Mesenchymal stem cell (in vitro differentiated cells and primary cell): ENCODE measurements at regions not wholly inside any gene's neighbourhood (a gene's known extent, or its start where the extent isn't known, plus 50 kb on each side); places are given as distances from the start of the nearest gene placed in this dataset.
"Not testable (repeated sequence)": the region's sequence is repeated elsewhere in the genome, so short reads cannot be mapped to it uniquely, and the experiment has no call there.

ENCODE experiments used
- DNase-seq: peaks from one replicate; pipeline ENCODE4 v3.0.0-alpha.2; 2013
- H2AFZ ChIP-seq: one replicate; pipeline ENCODE4 v1.6.1; 2013; ENCODE audit warnings: low read depth, mild to moderate bottlenecking, control low read depth, inconsistent platforms, low read length, moderate library complexity
- H2AK5ac ChIP-seq: 2 replicates; pipeline ENCODE4 v1.6.1; 2013; ENCODE audit warnings: low read length, moderate library complexity, mild to moderate bottlenecking, inconsistent platforms; ENCODE audit not compliant: severe bottlenecking
- H2BK120ac ChIP-seq: one replicate; pipeline ENCODE4 v1.6.1; 2013; ENCODE audit warnings: low read depth, mild to moderate bottlenecking, inconsistent platforms, low read length, moderate library complexity
- H2BK12ac ChIP-seq, 2 experiments: one replicate each; pipeline ENCODE4 v1.6.1; 2013; ENCODE audit warnings: inconsistent platforms in 2 of 2, low read length in 2 of 2, mild to moderate bottlenecking in 2 of 2, moderate library complexity in 2 of 2, control low read depth in 1 of 2
- H2BK15ac ChIP-seq: one replicate; pipeline ENCODE4 v1.6.1; 2013; ENCODE audit warnings: mild to moderate bottlenecking, low read depth, inconsistent platforms; ENCODE audit not compliant: poor library complexity, severe bottlenecking
- H2BK5ac ChIP-seq: 2 replicates; pipeline ENCODE4 v1.6.1; 2013; ENCODE audit warnings: low read depth, mild to moderate bottlenecking, low read length, control low read depth, inconsistent platforms; ENCODE audit not compliant: poor library complexity, severe bottlenecking
- H3K14ac ChIP-seq, 2 experiments: one replicate each; pipeline ENCODE4 v1.6.1; 2013; ENCODE audit warnings: inconsistent platforms in 2 of 2, low read length in 2 of 2, control low read depth in 1 of 2, mild to moderate bottlenecking in 1 of 2, moderate library complexity in 1 of 2
- H3K18ac ChIP-seq, 2 experiments: one replicate each; pipeline ENCODE4 v1.6.1; 2013; ENCODE audit warnings: inconsistent platforms in 2 of 2, low read length in 2 of 2, control low read depth in 1 of 2, low read depth in 1 of 2, mild to moderate bottlenecking in 1 of 2
- H3K23ac ChIP-seq, 2 experiments: one replicate each; pipeline ENCODE4 v1.6.1; 2013; ENCODE audit warnings: inconsistent platforms in 2 of 2, low read length in 2 of 2, mild to moderate bottlenecking in 2 of 2, moderate library complexity in 2 of 2, control low read depth in 1 of 2
- H3K27ac ChIP-seq: 2 replicates; pipeline ENCODE4 v1.5.1; 2013; ENCODE audit warnings: mild to moderate bottlenecking, moderate library complexity, low read length, control low read depth, inconsistent platforms; ENCODE audit not compliant: poor library complexity, severe bottlenecking
- H3K27me3 ChIP-seq, 2 experiments: 2 replicates each; pipeline versions ENCODE4 v1.6.1 to v1.7.0; 2013; ENCODE audit warnings: low read length in 2 of 2, mild to moderate bottlenecking in 2 of 2, moderate library complexity in 2 of 2, control low read depth in 1 of 2, inconsistent platforms in 1 of 2; ENCODE audit not compliant: control insufficient read depth in 1 of 2, insufficient read depth in 1 of 2
- H3K36me3 ChIP-seq, 2 experiments: 2 replicates each; pipeline versions ENCODE4 v1.6.1 to v1.7.0; 2013; ENCODE audit warnings: low read length in 2 of 2, control low read depth in 1 of 2, inconsistent platforms in 1 of 2, low read depth in 1 of 2, mild to moderate bottlenecking in 1 of 2; ENCODE audit not compliant: insufficient read depth in 2 of 2, control insufficient read depth in 1 of 2
- H3K4ac ChIP-seq, 2 experiments: one replicate each; pipeline ENCODE4 v1.6.1; 2013; ENCODE audit warnings: inconsistent platforms in 2 of 2, low read length in 2 of 2, mild to moderate bottlenecking in 2 of 2, moderate library complexity in 2 of 2, control low read depth in 1 of 2, low read depth in 1 of 2
- H3K4me1 ChIP-seq: 2 replicates; pipeline ENCODE4 v1.6.1; 2013; ENCODE audit warnings: low read depth, low read length, control low read depth; ENCODE audit not compliant: control insufficient read depth, insufficient read depth
- H3K4me2 ChIP-seq: 2 replicates; pipeline ENCODE4 v1.6.1; 2013; ENCODE audit warnings: low read length, mild to moderate bottlenecking, inconsistent platforms; ENCODE audit not compliant: poor library complexity, severe bottlenecking
- H3K4me3 ChIP-seq, 2 experiments: 2 replicates each; pipeline versions ENCODE4 v1.5.1 to v1.7.0; 2013; ENCODE audit warnings: low read length in 2 of 2, mild to moderate bottlenecking in 2 of 2, control low read depth in 1 of 2, low read depth in 1 of 2; ENCODE audit not compliant: insufficient read depth in 1 of 2
- H3K79me1 ChIP-seq: replicated peaks from 2 replicates; pipeline ENCODE4 v1.6.1; 2013; ENCODE audit warnings: mild to moderate bottlenecking, control low read depth, low read length, inconsistent platforms; ENCODE audit not compliant: poor library complexity, severe bottlenecking
- H3K9ac ChIP-seq: 2 replicates; pipeline ENCODE4 v1.7.0; 2013; ENCODE audit warnings: mild to moderate bottlenecking, low read length, moderate library complexity
- H3K9me3 ChIP-seq: 2 replicates; pipeline ENCODE4 v1.7.0; 2013; ENCODE audit warnings: mild to moderate bottlenecking, low read length; ENCODE audit not compliant: control insufficient read depth
- H4K8ac ChIP-seq: one replicate; pipeline ENCODE4 v1.6.1; 2013; ENCODE audit warnings: inconsistent platforms, mild to moderate bottlenecking, low read length, moderate library complexity
- H4K91ac ChIP-seq: one replicate; pipeline ENCODE4 v1.6.1; 2013; ENCODE audit warnings: mild to moderate bottlenecking, low read length, inconsistent platforms
- WGBS: methylation state at CpG from one replicate; pipeline ENCODE4 v1.1.7; 2013; ENCODE audit warnings: mixed read lengths; 5-methylcytosine and 5-hydroxymethylcytosine counted together

DNA sequence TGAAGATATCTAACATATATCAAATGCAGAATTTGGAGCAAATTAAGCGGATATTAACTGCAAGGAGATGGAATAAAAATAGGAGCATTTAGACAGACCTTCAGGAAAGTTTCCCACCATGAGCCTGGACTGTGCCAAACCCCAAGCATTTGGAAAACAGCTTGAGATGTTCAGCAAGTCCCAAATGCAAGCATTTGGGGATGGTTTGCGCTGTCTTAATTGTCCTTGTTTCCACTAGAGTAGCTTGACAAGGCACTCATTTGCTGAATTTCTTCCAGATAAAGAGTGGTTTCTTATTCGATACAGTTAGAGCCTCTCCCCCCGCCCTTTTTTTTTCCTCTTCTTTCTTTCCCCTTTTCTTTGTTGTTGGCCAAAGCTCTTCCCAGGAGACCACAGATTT lies 77.1 kb upstream of the CDC42EP3 start:
- Histone ChIP-seq H2AK5ac (no peak overlapping the region), H3K9me3 (no peaks in the 10 kb centered on the region), H3K36me3 (no peaks in the 10 kb centered on the region), H4K8ac (no peak overlapping the region), H2AFZ (no peak overlapping the region), H3K4me1 (no peaks in the 10 kb centered on the region), H3K4me3 (no peak overlapping the region), H3K18ac (no peak overlapping the region), H3K4ac (no peak overlapping the region), H3K27me3 (no peaks in the 10 kb centered on the region), H4K91ac (no peak overlapping the region), H3K79me1 (no peaks in the 10 kb centered on the region), H3K14ac (no peak overlapping the region), H2BK5ac (no peak overlapping the region), H2BK120ac (no peak overlapping the region), H2BK15ac (no peak overlapping the region), H2BK12ac (no peak overlapping the region), H3K27ac (no peak overlapping the region), H3K9ac (no peak overlapping the region), H3K23ac (no peak overlapping the region), H3K4me2 (no peak overlapping the region)
- WGBS = 99% methylated on average over 3 of the region's 4 CpGs
- DNase-seq = no peak

DNA sequence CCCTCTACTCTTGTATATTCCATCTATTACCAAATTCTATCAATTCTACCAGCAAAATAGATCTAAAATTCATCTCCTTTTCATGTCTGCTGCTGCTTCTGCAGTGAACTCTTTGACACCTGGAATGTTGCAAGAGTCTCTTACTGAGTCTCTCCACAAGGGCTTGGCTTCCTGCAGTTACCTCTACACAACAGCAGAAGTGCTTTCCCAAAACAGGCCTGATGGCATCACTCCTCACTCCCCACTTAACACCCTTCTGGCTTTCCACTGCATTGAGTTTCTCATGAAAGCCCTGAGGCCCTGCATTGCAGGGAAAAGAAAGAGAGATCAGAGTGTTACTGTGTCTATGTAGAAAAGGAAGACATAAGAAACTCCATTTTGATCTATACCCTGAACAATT lies 78.8 kb upstream of the CDC42EP3 start:
- not testable (repeated sequence) for H4K91ac ChIP-seq, DNase-seq, H3K27me3 ChIP-seq, H2AK5ac ChIP-seq, H2BK12ac ChIP-seq, H4K8ac ChIP-seq, H3K27ac ChIP-seq, H3K18ac ChIP-seq, H3K23ac ChIP-seq, H3K4me1 ChIP-seq, H3K4me2 ChIP-seq, H2AFZ ChIP-seq, H3K4ac ChIP-seq, H2BK5ac ChIP-seq, H3K36me3 ChIP-seq, H3K9me3 ChIP-seq, H3K9ac ChIP-seq, H3K79me1 ChIP-seq, H2BK120ac ChIP-seq, H2BK15ac ChIP-seq, H3K4me3 ChIP-seq, H3K14ac ChIP-seq

GRCh38 chr2:37752766-37753165 lies 81.3 kb upstream of the CDC42EP3 start:
- Histone ChIP-seq H3K4me1 (no peaks in the 10 kb centered on the region), H3K27ac (no peak overlapping the region), H3K9ac (no peak overlapping the region), H3K36me3 (no peaks in the 10 kb centered on the region), H2BK120ac (no peak overlapping the region), H3K4ac (no peak overlapping the region), H3K4me2 (no peak overlapping the region), H3K27me3 (no peaks in the 10 kb centered on the region), H3K23ac (no peak overlapping the region), H3K79me1 (no peaks in the 10 kb centered on the region), H3K4me3 (no peak overlapping the region), H2BK15ac (no peak overlapping the region), H2AK5ac (no peak overlapping the region), H4K91ac (no peak overlapping the region), H2BK5ac (no peak overlapping the region), H4K8ac (no peak overlapping the region), H3K9me3 (no peaks in the 10 kb centered on the region), H3K14ac (no peak overlapping the region), H3K18ac (no peak overlapping the region), H2AFZ (no peak overlapping the region), H2BK12ac (no peak overlapping the region)
- DNase-seq = no peak
- 100% methylated on average over 1 of the region's 4 CpGs for WGBS

- no peak overlapping the region for H2AFZ ChIP-seq
- no peaks in the 10 kb centered on the region for H3K9me3 ChIP-seq
- no peak overlapping the region for H2BK12ac ChIP-seq
- H3K4ac ChIP-seq = no peak overlapping the region
- H2BK5ac ChIP-seq = no peak overlapping the region
- no peak overlapping the region for H3K23ac ChIP-seq
- H3K9ac ChIP-seq = no peak overlapping the region
- no peak overlapping the region for H2BK15ac ChIP-seq
- no peaks in the 10 kb centered on the region for H3K4me1 ChIP-seq
- no peak overlapping the region for H2BK120ac ChIP-seq
- H3K18ac ChIP-seq = no peak overlapping the region
- H4K8ac ChIP-seq = no peak overlapping the region
- 96% methylated on average over 8 of the region's 8 CpGs for WGBS
- no peak overlapping the region for H3K4me3 ChIP-seq
- H3K27me3 ChIP-seq = no peaks in the 10 kb centered on the region
- H3K4me2 ChIP-seq = no peak overlapping the region
- no peak for DNase-seq
- H3K14ac ChIP-seq = no peak overlapping the region
- no peaks in the 10 kb centered on the region for H3K79me1 ChIP-seq
- no peak overlapping the region for H3K27ac ChIP-seq
- no peak overlapping the region for H2AK5ac ChIP-seq
- no peak overlapping the region for H4K91ac ChIP-seq
- H3K36me3 ChIP-seq = no peaks in the 10 kb centered on the region
Observed at GRCh38 chr2:37753758-37754157, 82.3 kb upstream of the CDC42EP3 start.
